Lower lobe of right lung (tissue), 2 donors: ENCODE measurements at regions not wholly inside any gene's neighbourhood (a gene's known extent, or its start where the extent isn't known, plus 50 kb on each side); places are given as distances from the start of the nearest gene placed in this dataset.

ENCODE experiments used
- ATAC-seq, 2 donors: fragments of 200-7000 bp; cut with Tn5 transposase; one replicate each; pipeline ENCODE4 v1.9.1; 2020 to 2022; ENCODE audit warnings: mild to moderate bottlenecking in 2 of 2, moderate library complexity in 2 of 2
- DNase-seq: peaks from one replicate; pipeline ENCODE4 v3.0.0-alpha.2; 2020
- H3K27ac ChIP-seq: fragments of 200-600 bp; one replicate; pipeline ENCODE4 v1.8.0; 2022
- H3K27me3 ChIP-seq: fragments of 200-600 bp; one replicate; pipeline ENCODE4 v1.8.0; 2022; ENCODE audit warnings: low read depth
- H3K36me3 ChIP-seq: fragments of 200-600 bp; one replicate; pipeline ENCODE4 v1.8.0; 2022; ENCODE audit warnings: mild to moderate bottlenecking
- H3K4me1 ChIP-seq: fragments of 200-600 bp; one replicate; pipeline ENCODE4 v1.8.0; 2022
- H3K4me3 ChIP-seq: fragments of 200-600 bp; one replicate; pipeline ENCODE4 v1.8.0; 2022; ENCODE audit warnings: mild to moderate bottlenecking
- H3K9me3 ChIP-seq: fragments of 200-600 bp; one replicate; pipeline ENCODE4 v1.8.0; 2022
- intact Hi-C: fragments of 100-400 bp; cut with DNase I; formaldehyde crosslinking; loops from one replicate; pipeline ENCODE4 v1.11.0; 2022
- TF ChIP-seq, protein P1 (sequence below): fragments of 200-600 bp; IDR thresholded peaks from one replicate; pipeline ENCODE4 v1.8.0; 2022; ENCODE audit warnings: antibody characterized with exemption, mild to moderate bottlenecking
- donor health status: DM: no; HTN: yes; CAD: no; lungs with severe emphysema.

DNA sequence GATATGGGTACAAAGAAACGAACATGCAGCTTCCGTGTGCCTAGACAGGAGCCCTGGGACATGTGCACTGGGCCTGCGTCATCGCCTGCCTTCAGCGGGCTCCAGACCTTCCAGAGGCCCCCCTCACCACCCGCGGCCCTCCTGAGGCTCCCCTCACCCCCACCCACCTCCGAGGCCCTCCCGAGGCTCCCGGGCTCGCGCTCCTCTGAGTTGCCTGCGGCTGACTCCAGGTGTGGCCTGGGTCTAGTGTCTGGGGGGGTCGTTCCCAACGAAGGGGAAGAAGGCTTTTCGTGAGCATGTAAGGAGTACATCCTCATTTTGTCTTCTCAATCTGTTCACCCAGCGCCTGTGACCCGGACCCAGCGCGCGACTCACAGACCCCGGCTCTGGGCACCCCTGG lies 177.3 kb upstream of the ZNF32 start:
- DNase-seq (no peak), ATAC-seq (peak in 1 of 2 donors; percentile 14)
- Histone ChIP-seq H3K27me3 (no peaks in the 10 kb centered on the region), H3K4me3 (no peak overlapping the region), H3K36me3 (no peaks in the 10 kb centered on the region), H3K27ac (no peak overlapping the region), H3K4me1 (no peaks in the 10 kb centered on the region), H3K9me3 (no peaks in the 10 kb centered on the region)
- intact Hi-C loops, result no loop called here
- TF ChIP-seq, protein P1, sequence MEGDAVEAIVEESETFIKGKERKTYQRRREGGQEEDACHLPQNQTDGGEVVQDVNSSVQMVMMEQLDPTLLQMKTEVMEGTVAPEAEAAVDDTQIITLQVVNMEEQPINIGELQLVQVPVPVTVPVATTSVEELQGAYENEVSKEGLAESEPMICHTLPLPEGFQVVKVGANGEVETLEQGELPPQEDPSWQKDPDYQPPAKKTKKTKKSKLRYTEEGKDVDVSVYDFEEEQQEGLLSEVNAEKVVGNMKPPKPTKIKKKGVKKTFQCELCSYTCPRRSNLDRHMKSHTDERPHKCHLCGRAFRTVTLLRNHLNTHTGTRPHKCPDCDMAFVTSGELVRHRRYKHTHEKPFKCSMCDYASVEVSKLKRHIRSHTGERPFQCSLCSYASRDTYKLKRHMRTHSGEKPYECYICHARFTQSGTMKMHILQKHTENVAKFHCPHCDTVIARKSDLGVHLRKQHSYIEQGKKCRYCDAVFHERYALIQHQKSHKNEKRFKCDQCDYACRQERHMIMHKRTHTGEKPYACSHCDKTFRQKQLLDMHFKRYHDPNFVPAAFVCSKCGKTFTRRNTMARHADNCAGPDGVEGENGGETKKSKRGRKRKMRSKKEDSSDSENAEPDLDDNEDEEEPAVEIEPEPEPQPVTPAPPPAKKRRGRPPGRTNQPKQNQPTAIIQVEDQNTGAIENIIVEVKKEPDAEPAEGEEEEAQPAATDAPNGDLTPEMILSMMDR, result no peak

DNA sequence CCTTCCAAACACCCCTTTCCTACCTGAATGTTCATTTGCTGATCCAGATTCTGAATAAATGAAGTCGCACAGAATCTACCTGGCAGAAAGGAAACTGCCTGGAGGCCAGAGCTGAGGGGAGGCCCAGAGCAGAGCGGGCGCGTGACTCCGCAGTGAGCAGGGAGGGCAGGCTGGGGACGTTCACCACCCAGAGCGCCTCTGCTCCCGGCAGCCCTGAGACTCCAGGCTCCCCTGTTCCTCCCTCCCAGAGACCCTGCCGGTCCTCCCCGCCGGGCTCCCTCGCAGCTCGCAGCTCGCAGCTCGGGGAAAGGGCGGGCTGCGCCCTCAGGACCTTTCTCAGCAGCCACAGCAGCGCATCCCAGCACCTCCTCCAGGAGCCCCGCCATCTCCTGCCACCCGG lies 176.7 kb upstream of the ZNF32 start:
- no peaks in the 10 kb centered on the region for H3K36me3 ChIP-seq
- TF ChIP-seq, protein P1, result no peak
- H3K27me3 ChIP-seq, result no peaks in the 10 kb centered on the region
- H3K27ac ChIP-seq, result peak overlapping the region; percentile 61
- no peak overlapping the region for H3K4me3 ChIP-seq
- no peak for DNase-seq
- H3K4me1 ChIP-seq, result no peaks in the 10 kb centered on the region
- peak in 1 of 2 donors; percentile 6 for ATAC-seq
- intact Hi-C loops, result no loop called here
- H3K9me3 ChIP-seq, result no peaks in the 10 kb centered on the region

DNA sequence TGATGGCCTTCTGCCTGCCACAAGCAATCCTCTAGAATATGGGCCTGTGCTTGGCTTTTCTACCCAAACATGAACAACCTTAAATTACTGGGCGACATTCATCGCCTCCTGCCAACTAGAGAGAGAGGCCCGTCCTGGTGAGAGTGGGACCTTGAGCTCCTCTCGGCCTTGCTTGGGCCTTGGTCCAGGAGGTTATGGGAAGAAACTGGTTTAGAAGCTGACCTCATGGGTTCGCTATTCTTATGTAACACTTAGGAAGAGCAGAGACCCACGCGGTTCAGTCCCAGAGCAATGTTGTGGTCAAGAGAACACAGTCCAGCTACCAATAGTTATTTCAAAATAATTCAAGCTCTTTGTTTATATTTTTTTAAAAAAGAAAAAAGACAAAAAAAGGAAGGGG lies 176.3 kb upstream of the ZNF32 start:
- Histone ChIP-seq H3K4me3 (no peak overlapping the region), H3K9me3 (no peaks in the 10 kb centered on the region), H3K4me1 (no peaks in the 10 kb centered on the region), H3K27ac (no peak overlapping the region), H3K27me3 (no peaks in the 10 kb centered on the region), H3K36me3 (no peaks in the 10 kb centered on the region)
- intact Hi-C loops, result no loop called here
- ATAC-seq, result peak; percentile 68 to 77
- no peak for DNase-seq
- TF ChIP-seq, protein P1, result no peak

DNA sequence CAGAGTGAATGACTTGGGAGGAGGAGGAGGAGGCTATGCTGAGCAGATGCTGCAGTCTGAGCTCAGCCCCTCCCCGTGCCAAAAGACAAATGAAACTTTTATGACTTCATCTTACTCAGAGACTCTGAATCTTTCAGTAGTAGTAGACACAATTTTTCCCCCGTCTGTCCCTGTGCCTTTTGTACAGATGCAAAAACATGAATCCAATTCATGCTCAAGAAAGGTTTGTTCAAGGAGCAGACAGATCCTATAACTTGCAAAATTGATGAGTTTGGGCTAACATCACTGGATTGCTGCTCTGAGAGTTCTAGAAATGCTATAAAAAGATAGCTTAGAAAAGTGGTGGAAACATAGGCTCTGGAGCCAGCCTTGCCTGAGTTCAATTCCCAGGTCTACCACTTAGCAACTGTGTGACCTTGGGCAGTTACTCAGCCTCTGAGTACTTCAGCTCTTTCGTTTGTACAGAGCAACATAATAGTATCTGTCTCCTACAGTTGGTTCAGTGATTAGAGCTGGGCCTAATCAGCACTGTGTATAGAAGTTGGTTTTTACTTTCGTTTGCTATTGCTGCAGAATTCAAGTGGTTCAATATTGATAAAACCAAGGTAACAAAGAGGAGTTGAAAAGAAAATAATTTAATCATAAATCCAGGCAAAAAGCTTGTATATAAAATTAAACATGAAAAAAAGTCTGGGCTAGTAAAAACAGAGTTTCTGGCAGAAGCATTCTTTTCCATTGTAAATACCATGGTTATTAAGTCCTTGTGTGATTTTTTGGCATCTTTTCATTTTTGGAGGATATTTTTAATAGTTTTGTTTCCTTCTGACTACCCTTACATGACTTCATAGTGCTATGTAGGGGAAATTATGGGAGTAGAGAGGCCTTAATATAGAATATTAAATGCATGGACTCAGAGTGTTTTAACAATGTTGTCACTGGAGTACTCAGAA lies 174.2 kb upstream of the ZNF32 start:
- Histone ChIP-seq H3K4me1 (no peaks in the 10 kb centered on the region), H3K27me3 (no peaks in the 10 kb centered on the region), H3K27ac (no peak overlapping the region), H3K4me3 (no peak overlapping the region), H3K9me3 (no peaks in the 10 kb centered on the region), H3K36me3 (no peaks in the 10 kb centered on the region)
- intact Hi-C loops, result no loop called here
- ATAC-seq (no peak), DNase-seq (no peak)
- TF ChIP-seq, protein P1, result no peak

DNA sequence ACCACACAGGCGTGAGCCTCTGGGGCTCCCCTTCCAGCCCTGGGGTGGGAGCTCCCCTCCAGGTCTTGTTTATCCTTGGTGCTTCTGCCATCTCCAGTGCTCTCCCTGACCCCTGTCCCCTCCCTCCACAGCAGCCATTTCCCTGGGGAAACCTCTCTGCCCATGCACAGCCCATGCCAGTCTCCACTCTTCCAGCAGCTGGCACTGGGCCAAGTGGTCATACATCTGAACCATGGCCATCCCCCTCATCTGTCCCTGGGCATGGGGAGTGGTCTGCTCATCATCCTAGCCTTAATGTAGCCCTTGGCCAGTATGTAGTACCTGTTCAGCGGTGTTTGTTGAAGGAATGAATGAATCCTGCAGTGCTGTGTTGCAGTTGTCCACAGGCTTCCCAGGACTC lies 172.4 kb upstream of the ZNF32 start:
- no peaks in the 10 kb centered on the region for H3K36me3 ChIP-seq
- DNase-seq (no peak), ATAC-seq (no peak)
- TF ChIP-seq, protein P1, result no peak
- H3K9me3 ChIP-seq, result no peaks in the 10 kb centered on the region
- H3K4me3 ChIP-seq, result no peak overlapping the region
- H3K4me1 ChIP-seq, result peaks cover 8% of the 10 kb centered on the region
- H3K27me3 ChIP-seq, result no peaks in the 10 kb centered on the region
- intact Hi-C loops, result no loop called here
- no peak overlapping the region for H3K27ac ChIP-seq
